Mesendoderm (in vitro differentiated cells): ENCODE measurements at regions not wholly inside any gene's neighbourhood (a gene's known extent, or its start where the extent isn't known, plus 50 kb on each side); places are given as distances from the start of the nearest gene placed in this dataset.

Experiments used
- DNase-seq: peaks from one replicate; pipeline ENCODE4 v3.0.0; 2013
- H2AK5ac ChIP-seq: 2 replicates; pipeline ENCODE4 v1.6.1; 2013; ENCODE audit warnings: low read length, inconsistent platforms
- H2BK120ac ChIP-seq: 2 replicates; pipeline ENCODE4 v1.6.1; 2013; ENCODE audit warnings: low read depth, mild to moderate bottlenecking, low read length, moderate library complexity, mixed read lengths
- H2BK15ac ChIP-seq: replicated peaks from 2 replicates; pipeline ENCODE4 v1.6.1; 2013; ENCODE audit warnings: low read depth, mild to moderate bottlenecking, moderate library complexity
- H2BK5ac ChIP-seq: 2 replicates; pipeline ENCODE4 v1.6.1; 2013; ENCODE audit warnings: low read length, inconsistent platforms
- H3K18ac ChIP-seq: 2 replicates; pipeline ENCODE4 v1.6.1; 2013; ENCODE audit warnings: mild to moderate bottlenecking, low read length, mixed read lengths
- H3K23ac ChIP-seq: one replicate; pipeline ENCODE4 v1.6.1; 2013; ENCODE audit warnings: low read length
- H3K27ac ChIP-seq: 2 replicates; pipeline ENCODE4 v1.5.1; 2013; ENCODE audit warnings: low read depth, mild to moderate bottlenecking, inconsistent platforms, low read length, moderate library complexity
- H3K27me3 ChIP-seq: 2 replicates; pipeline ENCODE4 v1.6.1; 2013; ENCODE audit warnings: low read length, control low read depth, mild to moderate bottlenecking, inconsistent platforms; ENCODE audit not compliant: insufficient read depth, poor library complexity
- H3K36me3 ChIP-seq: 2 replicates; pipeline ENCODE4 v1.6.1; 2013; ENCODE audit warnings: low read length, inconsistent platforms; ENCODE audit not compliant: control insufficient read depth, insufficient read depth
- H3K4ac ChIP-seq: one replicate; pipeline ENCODE4 v1.6.1; 2013; ENCODE audit warnings: low read depth, mild to moderate bottlenecking, low read length, moderate library complexity
- H3K4me1 ChIP-seq: 2 replicates; pipeline ENCODE4 v1.6.1; 2013; ENCODE audit warnings: low read depth, low read length, inconsistent platforms; ENCODE audit not compliant: control insufficient read depth
- H3K4me2 ChIP-seq: 2 replicates; pipeline ENCODE4 v1.6.1; 2013; ENCODE audit warnings: low read length
- H3K4me3 ChIP-seq: 2 replicates; pipeline ENCODE4 v1.5.1; 2013; ENCODE audit warnings: mild to moderate bottlenecking, low read length
- H3K56ac ChIP-seq: one replicate; pipeline ENCODE4 v1.6.1; 2013; ENCODE audit warnings: low read length
- H3K79me1 ChIP-seq: 2 replicates; pipeline ENCODE4 v1.6.1; 2013; ENCODE audit warnings: low read length, inconsistent platforms
- H3K79me2 ChIP-seq: 2 replicates; pipeline ENCODE4 v1.6.1; 2013; ENCODE audit warnings: mild to moderate bottlenecking, low read length; ENCODE audit not compliant: control insufficient read depth, insufficient read depth
- H3K9ac ChIP-seq: 2 replicates; pipeline ENCODE4 v1.6.1; 2013; ENCODE audit warnings: low read length, inconsistent platforms
- H4K5ac ChIP-seq: one replicate; pipeline ENCODE4 v1.6.1; 2013; ENCODE audit warnings: low read length
- H4K8ac ChIP-seq: one replicate; pipeline ENCODE4 v1.6.1; 2013; ENCODE audit warnings: low read depth, mild to moderate bottlenecking, control low read depth, low read length, moderate library complexity
- WGBS: extraction: QIAGEN DNeasy Blood & Tissue Kit; methylation state at CpG from one replicate; pipeline ENCODE4 v1.1.7; 2013; ENCODE audit warnings: low lambda C conversion rate, missing lambda C conversion rate; ENCODE audit not compliant: insufficient coverage; ENCODE audit errors: extremely low coverage; 5-methylcytosine and 5-hydroxymethylcytosine counted together

- Histone ChIP-seq H3K9ac (no peak overlapping the region), H2AK5ac (no peak overlapping the region), H2BK15ac (no peak overlapping the region), H3K23ac (no peak overlapping the region), H3K4ac (no peak overlapping the region), H3K4me2 (no peak overlapping the region), H3K36me3 (no peaks in the 10 kb centered on the region), H3K4me1 (no peaks in the 10 kb centered on the region), H4K5ac (no peak overlapping the region), H3K27ac (no peak overlapping the region), H3K56ac (no peak overlapping the region), H3K79me1 (no peaks in the 10 kb centered on the region), H4K8ac (no peak overlapping the region), H3K27me3 (no peaks in the 10 kb centered on the region), H2BK5ac (no peak overlapping the region), H3K18ac (no peak overlapping the region), H2BK120ac (no peak overlapping the region), H3K4me3 (no peak overlapping the region), H3K79me2 (no peaks in the 10 kb centered on the region)
- DNase-seq: no peak
- WGBS: no CpG with 5 or more reads among the region's 4 CpGs
These were observed 157.4 kb downstream of the CAAP1 start for GRCh38 chr9:26735160-26735559.

DNA sequence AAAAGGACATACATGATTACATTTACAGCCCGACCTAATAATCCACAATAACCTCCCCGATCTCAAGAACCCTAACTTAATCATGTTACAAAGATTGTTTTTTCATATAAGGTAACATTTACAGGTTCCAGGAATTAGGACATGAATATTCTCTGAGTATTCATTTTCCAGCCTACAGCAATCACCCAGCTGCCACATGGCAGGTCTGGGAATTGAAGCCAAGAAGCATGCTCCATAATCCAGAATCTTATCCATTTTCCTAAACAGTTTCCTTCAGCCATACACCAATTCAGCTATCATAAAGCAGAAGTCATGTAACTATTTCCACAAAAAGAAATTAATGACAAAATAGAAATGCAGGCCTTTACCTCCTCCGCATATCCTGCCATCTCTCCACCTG, 163.4 kb downstream of the CAAP1 start:
- Histone ChIP-seq H2AK5ac (no peak overlapping the region), H3K4me3 (no peak overlapping the region)
- WGBS: 100% methylated on average over 2 of the region's 3 CpGs

DNA sequence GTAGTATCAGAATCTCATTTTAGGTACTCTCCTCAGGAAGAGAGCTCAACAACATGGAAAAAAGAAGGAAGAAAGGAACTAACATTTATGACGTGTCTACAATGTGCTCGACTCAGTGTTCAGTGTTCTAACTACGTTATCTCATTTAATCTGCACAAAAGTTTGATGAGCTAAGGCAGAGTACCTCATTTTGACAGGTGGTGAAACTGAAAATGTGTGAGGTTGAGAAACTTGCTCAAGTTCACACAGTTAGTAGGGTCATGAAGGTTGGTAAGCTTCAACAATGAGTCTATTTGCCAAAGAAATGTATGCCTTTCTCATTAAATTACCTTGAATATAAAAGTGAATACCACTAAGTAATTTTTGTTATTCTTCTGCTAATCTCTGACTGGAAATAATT, 165.1 kb downstream of the CAAP1 start:
- Histone ChIP-seq H2AK5ac (no peak overlapping the region), H4K5ac (no peak overlapping the region), H3K4me1 (no peaks in the 10 kb centered on the region), H3K4ac (no peak overlapping the region), H3K18ac (no peak overlapping the region), H3K4me2 (no peak overlapping the region), H3K56ac (no peak overlapping the region), H3K79me2 (no peaks in the 10 kb centered on the region), H2BK5ac (no peak overlapping the region), H3K4me3 (no peak overlapping the region), H3K23ac (no peak overlapping the region), H3K27me3 (no peaks in the 10 kb centered on the region), H2BK15ac (no peak overlapping the region), H3K9ac (no peak overlapping the region), H4K8ac (no peak overlapping the region), H3K27ac (no peak overlapping the region), H3K79me1 (no peaks in the 10 kb centered on the region), H2BK120ac (no peak overlapping the region), H3K36me3 (no peaks in the 10 kb centered on the region)
- DNase-seq: no peak
- WGBS: no CpG with 5 or more reads among the region's 3 CpGs

More for the DNA sequence above, 163.4 kb downstream of the CAAP1 start:
- H2BK5ac ChIP-seq: no peak overlapping the region
- no peak overlapping the region for H3K18ac ChIP-seq
- no peak overlapping the region for H3K56ac ChIP-seq
- no peaks in the 10 kb centered on the region for H3K27me3 ChIP-seq
- DNase-seq: no peak
- no peaks in the 10 kb centered on the region for H3K79me1 ChIP-seq
- H3K79me2 ChIP-seq: no peaks in the 10 kb centered on the region
- H3K4ac ChIP-seq: no peak overlapping the region
- no peak overlapping the region for H2BK120ac ChIP-seq
- H3K27ac ChIP-seq: no peak overlapping the region
- H3K4me1 ChIP-seq: no peaks in the 10 kb centered on the region
- H3K4me2 ChIP-seq: no peak overlapping the region
- H4K8ac ChIP-seq: no peak overlapping the region
- H3K23ac ChIP-seq: no peak overlapping the region
- no peak overlapping the region for H3K9ac ChIP-seq
- no peak overlapping the region for H2BK15ac ChIP-seq
- H3K36me3 ChIP-seq: no peaks in the 10 kb centered on the region
- H4K5ac ChIP-seq: no peak overlapping the region

GRCh38 chr9:26725573-26725972, 167.0 kb downstream of the CAAP1 start:
- H3K4ac ChIP-seq: no peak overlapping the region
- no peak overlapping the region for H3K56ac ChIP-seq
- no peak overlapping the region for H3K4me2 ChIP-seq
- no peak for DNase-seq
- no peak overlapping the region for H2AK5ac ChIP-seq
- H4K5ac ChIP-seq: no peak overlapping the region
- no peaks in the 10 kb centered on the region for H3K36me3 ChIP-seq
- H3K79me1 ChIP-seq: no peaks in the 10 kb centered on the region
- no CpG with 5 or more reads among the region's 3 CpGs for WGBS
- H2BK120ac ChIP-seq: no peak overlapping the region
- no peak overlapping the region for H3K9ac ChIP-seq
- H3K27ac ChIP-seq: no peak overlapping the region
- H3K4me1 ChIP-seq: no peaks in the 10 kb centered on the region
- no peaks in the 10 kb centered on the region for H3K79me2 ChIP-seq
- H3K18ac ChIP-seq: no peak overlapping the region
- no peak overlapping the region for H4K8ac ChIP-seq
- no peak overlapping the region for H2BK5ac ChIP-seq
- H2BK15ac ChIP-seq: no peak overlapping the region
- H3K4me3 ChIP-seq: no peak overlapping the region
- no peak overlapping the region for H3K23ac ChIP-seq
- no peaks in the 10 kb centered on the region for H3K27me3 ChIP-seq

- Histone ChIP-seq H3K79me1 (no peaks in the 10 kb centered on the region), H2AK5ac (no peak overlapping the region), H3K27me3 (no peaks in the 10 kb centered on the region), H3K56ac (no peak overlapping the region), H3K18ac (no peak overlapping the region), H2BK120ac (no peak overlapping the region), H4K5ac (no peak overlapping the region), H3K4me2 (no peak overlapping the region), H3K4ac (no peak overlapping the region), H4K8ac (no peak overlapping the region), H3K9ac (no peak overlapping the region), H2BK5ac (no peak overlapping the region), H3K36me3 (no peaks in the 10 kb centered on the region), H3K23ac (no peak overlapping the region), H3K27ac (no peak overlapping the region), H2BK15ac (no peak overlapping the region), H3K79me2 (no peaks in the 10 kb centered on the region), H3K4me1 (no peaks in the 10 kb centered on the region), H3K4me3 (no peak overlapping the region)
- WGBS: no CpG with 5 or more reads among the region's 9 CpGs
- DNase-seq: peak; percentile 85
These were observed 169.1 kb downstream of the CAAP1 start for GRCh38 chr9:26723486-26723885.

- H3K56ac ChIP-seq: no peak overlapping the region
- no peak for DNase-seq
- no peaks in the 10 kb centered on the region for H3K79me1 ChIP-seq
- WGBS: no CpG with 5 or more reads among the region's 6 CpGs
- H3K4me2 ChIP-seq: no peak overlapping the region
- H3K4ac ChIP-seq: no peak overlapping the region
- no peak overlapping the region for H2AK5ac ChIP-seq
- H3K18ac ChIP-seq: no peak overlapping the region
- no peaks in the 10 kb centered on the region for H3K4me1 ChIP-seq
- no peak overlapping the region for H2BK15ac ChIP-seq
- H3K23ac ChIP-seq: no peak overlapping the region
- H3K36me3 ChIP-seq: no peaks in the 10 kb centered on the region
- H3K9ac ChIP-seq: no peak overlapping the region
- H2BK5ac ChIP-seq: no peak overlapping the region
- H4K5ac ChIP-seq: no peak overlapping the region
- no peaks in the 10 kb centered on the region for H3K27me3 ChIP-seq
- no peak overlapping the region for H3K27ac ChIP-seq
- no peaks in the 10 kb centered on the region for H3K79me2 ChIP-seq
- H4K8ac ChIP-seq: no peak overlapping the region
- H3K4me3 ChIP-seq: no peak overlapping the region
- H2BK120ac ChIP-seq: no peak overlapping the region
These were observed 169.8 kb downstream of the CAAP1 start for GRCh38 chr9:26722755-26723154.
